SK-N-SH treated with all-trans-retinoic acid at 6 μM for 48 hours (cell line): ENCODE measurements at regions not wholly inside any gene's neighbourhood (a gene's known extent, or its start where the extent isn't known, plus 50 kb on each side); places are given as distances from the start of the nearest gene placed in this dataset.

Source experiments
- ARNTL ChIP-seq: fragments of 450-650 bp; formaldehyde crosslinking; IDR thresholded peaks from 2 replicates; pipeline ENCODE4 v1.5.0; 2020; ENCODE audit warnings: low read depth, mild to moderate bottlenecking, moderate library complexity, borderline replicate concordance
- CREB5 ChIP-seq: fragments of 250-450 bp; sonication (Bioruptor Pico); IDR thresholded peaks from 2 replicates; pipeline ENCODE4 v1.5.1; 2020; ENCODE audit warnings: low read depth, mild to moderate bottlenecking, moderate library complexity
- CSRNP3 ChIP-seq: fragments of 250-450 bp; sonication (Bioruptor Pico); IDR thresholded peaks from 2 replicates; pipeline ENCODE4 v1.5.1; 2021; ENCODE audit warnings: mild to moderate bottlenecking, moderate library complexity
- TSHZ2 ChIP-seq: fragments of 250-450 bp; sonication (Bioruptor Pico); IDR thresholded peaks from 2 replicates; pipeline ENCODE4 v1.5.0; 2020; ENCODE audit warnings: mild to moderate bottlenecking, moderate library complexity

GRCh38 chr1:173269490-173270230, 62.5 kb upstream of the TNFSF4 start:
- TF ChIP-seq CREB5 (CRISPR knock-in tag) (no peak), TSHZ2 (CRISPR knock-in tag) (no peak), CSRNP3 (CRISPR knock-in tag) (no peak), ARNTL (no peak)
